ENCODE measurements at regions not wholly inside any gene's neighbourhood (a gene's known extent, or its start where the extent isn't known, plus 50 kb on each side); places are given as distances from the start of the nearest gene placed in this dataset.

GRCh38 chr18:77653792-77654191, 404.1 kb downstream of the GALR1 start:
- no peak for TF ChIP-seq SIN3A (IDR thresholded peaks at IDR 0.05; ENCODE audit: borderline replicate concordance, insufficient read depth, low read length)
- TF ChIP-seq TAF1 (IDR thresholded peaks at IDR 0.05; ENCODE audit: borderline replicate concordance, insufficient read depth, low read length) = no peak
- no peak for TF ChIP-seq FOXP2 (optimal IDR thresholded peaks at IDR 0.05; ENCODE audit: borderline replicate concordance, extremely low read depth, extremely low read length, insufficient read depth)
- TF ChIP-seq REST (IDR thresholded peaks at IDR 0.05; ENCODE audit: insufficient read depth in 1 of 2, low read depth in 2 of 2, low read length in 2 of 2) = no peak
- no peak for TF ChIP-seq POLR2AphosphoS5 (IDR thresholded peaks at IDR 0.05; ENCODE audit: low read depth, low read length)

GRCh38 chr18:77654302-77654701, 404.7 kb downstream of the GALR1 start:
- TF ChIP-seq REST (IDR thresholded peaks at IDR 0.05; ENCODE audit: insufficient read depth in 1 of 2, low read depth in 2 of 2, low read length in 2 of 2) (no peak), TAF1 (IDR thresholded peaks at IDR 0.05; ENCODE audit: borderline replicate concordance, insufficient read depth, low read length) (no peak), SIN3A (IDR thresholded peaks at IDR 0.05; ENCODE audit: borderline replicate concordance, insufficient read depth, low read length) (no peak), POLR2AphosphoS5 (IDR thresholded peaks at IDR 0.05; ENCODE audit: low read depth, low read length) (no peak), FOXP2 (optimal IDR thresholded peaks at IDR 0.05; ENCODE audit: borderline replicate concordance, extremely low read depth, extremely low read length, insufficient read depth) (no peak)

- no peak for TF ChIP-seq FOXP2 (optimal IDR thresholded peaks at IDR 0.05; ENCODE audit: borderline replicate concordance, extremely low read depth, extremely low read length, insufficient read depth)
- no peak for TF ChIP-seq REST (IDR thresholded peaks at IDR 0.05; ENCODE audit: insufficient read depth in 1 of 2, low read depth in 2 of 2, low read length in 2 of 2)
- TF ChIP-seq TAF1 (IDR thresholded peaks at IDR 0.05; ENCODE audit: borderline replicate concordance, insufficient read depth, low read length) = no peak
- TF ChIP-seq POLR2AphosphoS5 (IDR thresholded peaks at IDR 0.05; ENCODE audit: low read depth, low read length) = no peak
These were observed 408.1 kb downstream of the GALR1 start for GRCh38 chr18:77657651-77658298.

GRCh38 chr18:77658299-77658662, 408.6 kb downstream of the GALR1 start:
- TF ChIP-seq SIN3A (IDR thresholded peaks at IDR 0.05; ENCODE audit: borderline replicate concordance, insufficient read depth, low read length) (no peak), FOXP2 (optimal IDR thresholded peaks at IDR 0.05; ENCODE audit: borderline replicate concordance, extremely low read depth, extremely low read length, insufficient read depth) (no peak), TAF1 (IDR thresholded peaks at IDR 0.05; ENCODE audit: borderline replicate concordance, insufficient read depth, low read length) (no peak), REST (IDR thresholded peaks at IDR 0.05; ENCODE audit: insufficient read depth in 1 of 2, low read depth in 2 of 2, low read length in 2 of 2) (no peak), POLR2AphosphoS5 (IDR thresholded peaks at IDR 0.05; ENCODE audit: low read depth, low read length) (no peak)
